DOHH2 (cell line): ENCODE measurements at regions not wholly inside any gene's neighbourhood (a gene's known extent, or its start where the extent isn't known, plus 50 kb on each side); places are given as distances from the start of the nearest gene placed in this dataset.

Source experiments
- EZH2phosphoT487 ChIP-seq: fragments of 200-600 bp; sonication (generic); IDR thresholded peaks from 2 replicates; pipeline ENCODE4 v1.6.1; 2017; ENCODE audit warnings: borderline replicate concordance, mild to moderate bottlenecking, antibody characterized with exemption, low read length, moderate library complexity, mixed read lengths
- TF ChIP-seq, protein P1 (sequence below): fragments of 200-600 bp; sonication (generic); IDR thresholded peaks from one replicate; pipeline ENCODE4 v1.5.1; 2014; ENCODE audit warnings: antibody characterized with exemption, mild to moderate bottlenecking, low read depth, low read length; ENCODE audit not compliant: poor library complexity, severe bottlenecking

DNA sequence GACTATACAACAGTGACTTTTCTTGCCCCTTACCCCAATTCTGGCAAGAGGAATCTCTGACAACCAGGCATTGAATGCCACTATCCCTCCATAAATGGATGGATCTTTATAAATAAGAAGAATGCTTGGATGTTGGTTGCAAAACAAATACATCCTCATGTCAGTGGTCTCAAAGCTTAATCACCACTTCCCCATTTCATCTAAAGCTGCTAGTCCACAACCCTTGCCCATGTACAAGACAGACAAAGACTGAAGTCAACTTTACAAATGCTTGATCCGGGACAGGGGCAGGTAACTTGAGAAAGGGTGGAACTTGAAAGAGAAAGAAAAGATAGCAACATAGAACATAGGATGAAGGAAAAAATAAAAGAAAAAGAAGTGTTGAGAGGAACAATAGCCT is 540.5 kb upstream of the NOX3 start:
- TF ChIP-seq, protein P1, sequence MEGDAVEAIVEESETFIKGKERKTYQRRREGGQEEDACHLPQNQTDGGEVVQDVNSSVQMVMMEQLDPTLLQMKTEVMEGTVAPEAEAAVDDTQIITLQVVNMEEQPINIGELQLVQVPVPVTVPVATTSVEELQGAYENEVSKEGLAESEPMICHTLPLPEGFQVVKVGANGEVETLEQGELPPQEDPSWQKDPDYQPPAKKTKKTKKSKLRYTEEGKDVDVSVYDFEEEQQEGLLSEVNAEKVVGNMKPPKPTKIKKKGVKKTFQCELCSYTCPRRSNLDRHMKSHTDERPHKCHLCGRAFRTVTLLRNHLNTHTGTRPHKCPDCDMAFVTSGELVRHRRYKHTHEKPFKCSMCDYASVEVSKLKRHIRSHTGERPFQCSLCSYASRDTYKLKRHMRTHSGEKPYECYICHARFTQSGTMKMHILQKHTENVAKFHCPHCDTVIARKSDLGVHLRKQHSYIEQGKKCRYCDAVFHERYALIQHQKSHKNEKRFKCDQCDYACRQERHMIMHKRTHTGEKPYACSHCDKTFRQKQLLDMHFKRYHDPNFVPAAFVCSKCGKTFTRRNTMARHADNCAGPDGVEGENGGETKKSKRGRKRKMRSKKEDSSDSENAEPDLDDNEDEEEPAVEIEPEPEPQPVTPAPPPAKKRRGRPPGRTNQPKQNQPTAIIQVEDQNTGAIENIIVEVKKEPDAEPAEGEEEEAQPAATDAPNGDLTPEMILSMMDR, result no peak
- TF ChIP-seq EZH2phosphoT487, result no peak
